ENCODE measurements at regions not wholly inside any gene's neighbourhood (a gene's known extent, or its start where the extent isn't known, plus 50 kb on each side); places are given as distances from the start of the nearest gene placed in this dataset.

DNA sequence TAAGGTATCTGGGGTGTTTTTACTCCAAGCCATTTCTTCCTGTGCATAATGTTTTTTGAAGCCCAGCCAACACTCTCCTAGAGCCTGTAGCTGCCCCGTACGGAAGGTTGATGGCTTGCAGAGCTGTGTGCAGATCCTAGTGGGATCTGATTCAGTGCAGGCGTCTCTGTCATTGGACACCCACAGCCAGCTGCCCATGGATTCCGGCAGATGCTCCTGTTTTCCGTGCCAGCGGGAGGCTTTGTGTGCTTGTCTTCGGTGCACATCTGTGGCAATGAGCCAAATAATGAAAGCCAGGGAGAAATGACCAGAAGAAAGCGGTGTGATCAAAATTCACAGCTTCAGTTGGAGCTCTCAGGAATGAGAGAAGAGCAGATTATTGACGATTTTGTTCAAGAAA lies 426.4 kb downstream of the TYW1 start:
- H2BK12ac ChIP-seq (ENCODE audit: low read length in 2 of 2) = no peak overlapping the region
- no peak overlapping the region for H2BK15ac ChIP-seq (ENCODE audit: low read depth, poor library complexity, severe bottlenecking)
- H2BK5ac ChIP-seq (ENCODE audit: low read depth, low read length, poor library complexity, severe bottlenecking) = no peak overlapping the region
- WGBS = 75% methylated on average over 9 of the region's 9 CpGs
- no peak overlapping the region for H3K9ac ChIP-seq (ENCODE audit: low read length)
- H3K23ac ChIP-seq (ENCODE audit: low read length in 2 of 2) = no peak overlapping the region
- H3K4me3 ChIP-seq (ENCODE audit: insufficient read depth in 1 of 2, low read depth in 1 of 2, low read length in 2 of 2) = no peak overlapping the region
- H3K27me3 ChIP-seq (ENCODE audit: control insufficient read depth in 1 of 2, insufficient read depth in 1 of 2, low read length in 2 of 2) = no peaks in the 10 kb centered on the region
- H3K27ac ChIP-seq (ENCODE audit: low read length, poor library complexity, severe bottlenecking) = no peak overlapping the region
- no peak overlapping the region for H2AFZ ChIP-seq (ENCODE audit: low read depth, low read length)
- no peaks in the 10 kb centered on the region for H3K79me1 ChIP-seq (replicated peaks; ENCODE audit: low read length, poor library complexity, severe bottlenecking)
- no peak overlapping the region for H3K4ac ChIP-seq (ENCODE audit: low read depth in 1 of 2, low read length in 2 of 2)
- no peak for DNase-seq
- H3K18ac ChIP-seq (ENCODE audit: low read depth in 1 of 2, low read length in 2 of 2) = no peak overlapping the region
- no peak overlapping the region for H3K4me2 ChIP-seq (ENCODE audit: low read length, poor library complexity, severe bottlenecking)
- H3K14ac ChIP-seq (ENCODE audit: low read length in 2 of 2) = no peak overlapping the region
- H3K4me1 ChIP-seq (ENCODE audit: control insufficient read depth, insufficient read depth, low read depth, low read length) = no peaks in the 10 kb centered on the region
- no peak overlapping the region for H2BK120ac ChIP-seq (ENCODE audit: low read depth, low read length)
- no peaks in the 10 kb centered on the region for H3K9me3 ChIP-seq (ENCODE audit: control insufficient read depth, low read length)
- H3K36me3 ChIP-seq (ENCODE audit: control insufficient read depth in 1 of 2, insufficient read depth in 2 of 2, low read depth in 1 of 2, low read length in 2 of 2) = no peaks in the 10 kb centered on the region
- H4K8ac ChIP-seq (ENCODE audit: low read length) = no peak overlapping the region
- no peak overlapping the region for H4K91ac ChIP-seq (ENCODE audit: low read length)
- no peak overlapping the region for H2AK5ac ChIP-seq (ENCODE audit: low read length, severe bottlenecking)

DNA sequence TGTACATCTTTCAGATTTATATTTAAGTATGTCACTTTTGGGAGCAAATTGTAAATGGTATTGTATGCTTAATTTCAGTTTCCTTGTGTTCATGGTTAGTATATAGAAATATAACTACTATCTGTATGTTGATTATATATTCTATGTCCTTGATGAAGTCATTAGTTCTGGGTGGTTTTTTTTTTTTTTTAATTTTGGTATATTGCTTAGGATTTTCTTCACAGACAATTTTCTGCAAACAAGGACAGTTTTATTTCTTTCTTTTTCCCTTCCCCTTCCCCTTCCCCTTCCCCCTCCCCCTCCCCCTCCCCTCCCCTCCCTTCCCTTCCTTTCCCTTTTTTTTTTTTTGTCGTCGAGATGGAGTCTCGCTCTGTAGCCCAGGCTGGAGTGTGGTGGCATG lies 430.0 kb downstream of the TYW1 start:
- WGBS = 86% methylated on average over 3 of the region's 3 CpGs
- H2AFZ ChIP-seq (ENCODE audit: low read depth, low read length) = no peak overlapping the region
- no peak overlapping the region for H2BK15ac ChIP-seq (ENCODE audit: low read depth, poor library complexity, severe bottlenecking)
- no peaks in the 10 kb centered on the region for H3K27me3 ChIP-seq (ENCODE audit: control insufficient read depth in 1 of 2, insufficient read depth in 1 of 2, low read length in 2 of 2)
- no peak overlapping the region for H3K27ac ChIP-seq (ENCODE audit: low read length, poor library complexity, severe bottlenecking)
- H2AK5ac ChIP-seq (ENCODE audit: low read length, severe bottlenecking) = no peak overlapping the region
- H3K4me1 ChIP-seq (ENCODE audit: control insufficient read depth, insufficient read depth, low read depth, low read length) = no peaks in the 10 kb centered on the region
- DNase-seq = no peak
- no peak overlapping the region for H4K8ac ChIP-seq (ENCODE audit: low read length)
- no peak overlapping the region for H3K9ac ChIP-seq (ENCODE audit: low read length)
- H3K18ac ChIP-seq (ENCODE audit: low read depth in 1 of 2, low read length in 2 of 2) = no peak overlapping the region
- no peak overlapping the region for H3K4me2 ChIP-seq (ENCODE audit: low read length, poor library complexity, severe bottlenecking)
- no peak overlapping the region for H3K4me3 ChIP-seq (ENCODE audit: insufficient read depth in 1 of 2, low read depth in 1 of 2, low read length in 2 of 2)
- no peak overlapping the region for H4K91ac ChIP-seq (ENCODE audit: low read length)
- no peaks in the 10 kb centered on the region for H3K79me1 ChIP-seq (replicated peaks; ENCODE audit: low read length, poor library complexity, severe bottlenecking)
- H3K4ac ChIP-seq (ENCODE audit: low read depth in 1 of 2, low read length in 2 of 2) = no peak overlapping the region
- H3K14ac ChIP-seq (ENCODE audit: low read length in 2 of 2) = no peak overlapping the region
- no peak overlapping the region for H2BK12ac ChIP-seq (ENCODE audit: low read length in 2 of 2)
- no peaks in the 10 kb centered on the region for H3K36me3 ChIP-seq (ENCODE audit: control insufficient read depth in 1 of 2, insufficient read depth in 2 of 2, low read depth in 1 of 2, low read length in 2 of 2)
- H2BK120ac ChIP-seq (ENCODE audit: low read depth, low read length) = no peak overlapping the region
- H3K23ac ChIP-seq (ENCODE audit: low read length in 2 of 2) = no peak overlapping the region
- H3K9me3 ChIP-seq (ENCODE audit: control insufficient read depth, low read length) = no peaks in the 10 kb centered on the region
- H2BK5ac ChIP-seq (ENCODE audit: low read depth, low read length, poor library complexity, severe bottlenecking) = no peak overlapping the region

DNA sequence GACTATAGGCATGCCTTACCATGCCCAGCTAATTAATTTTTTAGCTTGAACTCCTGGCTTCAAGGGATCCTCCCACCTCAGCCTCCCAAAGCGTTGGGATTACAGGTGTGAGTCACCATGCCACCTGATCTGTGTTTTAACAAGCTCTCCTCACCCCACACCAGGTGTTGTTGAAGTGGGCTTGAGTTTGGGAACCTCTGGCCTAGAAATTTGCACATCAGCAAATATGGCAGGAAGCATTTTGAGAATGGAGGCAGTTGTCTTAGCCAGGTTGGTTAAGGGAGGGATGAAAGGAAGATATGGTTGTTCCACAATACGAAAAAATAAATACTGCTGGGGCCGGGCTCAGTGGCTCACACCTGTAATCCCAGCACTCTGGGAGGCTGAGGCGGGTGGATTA lies 433.1 kb downstream of the TYW1 start:
- no peaks in the 10 kb centered on the region for H3K79me1 ChIP-seq (replicated peaks; ENCODE audit: low read length, poor library complexity, severe bottlenecking)
- no peaks in the 10 kb centered on the region for H3K36me3 ChIP-seq (ENCODE audit: control insufficient read depth in 1 of 2, insufficient read depth in 2 of 2, low read depth in 1 of 2, low read length in 2 of 2)
- H3K9me3 ChIP-seq (ENCODE audit: control insufficient read depth, low read length) = no peaks in the 10 kb centered on the region
- no peak overlapping the region for H3K27ac ChIP-seq (ENCODE audit: low read length, poor library complexity, severe bottlenecking)
- no peak overlapping the region for H3K23ac ChIP-seq (ENCODE audit: low read length in 2 of 2)
- H4K91ac ChIP-seq (ENCODE audit: low read length) = no peak overlapping the region
- H2AK5ac ChIP-seq (ENCODE audit: low read length, severe bottlenecking) = no peak overlapping the region
- no peak overlapping the region for H2BK120ac ChIP-seq (ENCODE audit: low read depth, low read length)
- H3K9ac ChIP-seq (ENCODE audit: low read length) = no peak overlapping the region
- no peaks in the 10 kb centered on the region for H3K27me3 ChIP-seq (ENCODE audit: control insufficient read depth in 1 of 2, insufficient read depth in 1 of 2, low read length in 2 of 2)
- H4K8ac ChIP-seq (ENCODE audit: low read length) = no peak overlapping the region
- no peak overlapping the region for H3K4me2 ChIP-seq (ENCODE audit: low read length, poor library complexity, severe bottlenecking)
- no peak overlapping the region for H3K4ac ChIP-seq (ENCODE audit: low read depth in 1 of 2, low read length in 2 of 2)
- H3K18ac ChIP-seq (ENCODE audit: low read depth in 1 of 2, low read length in 2 of 2) = no peak overlapping the region
- DNase-seq = no peak
- no peak overlapping the region for H2BK15ac ChIP-seq (ENCODE audit: low read depth, poor library complexity, severe bottlenecking)
- 51% methylated on average over 3 of the region's 4 CpGs for WGBS
- no peaks in the 10 kb centered on the region for H3K4me1 ChIP-seq (ENCODE audit: control insufficient read depth, insufficient read depth, low read depth, low read length)
- no peak overlapping the region for H2AFZ ChIP-seq (ENCODE audit: low read depth, low read length)
- no peak overlapping the region for H2BK12ac ChIP-seq (ENCODE audit: low read length in 2 of 2)
- no peak overlapping the region for H3K14ac ChIP-seq (ENCODE audit: low read length in 2 of 2)
- H2BK5ac ChIP-seq (ENCODE audit: low read depth, low read length, poor library complexity, severe bottlenecking) = no peak overlapping the region
- H3K4me3 ChIP-seq (ENCODE audit: insufficient read depth in 1 of 2, low read depth in 1 of 2, low read length in 2 of 2) = no peak overlapping the region

GRCh38 chr7:67432536-67433234 lies 436.1 kb downstream of the TYW1 start:
- Histone ChIP-seq H3K27ac (ENCODE audit: low read length, poor library complexity, severe bottlenecking) (no peak overlapping the region), H2BK15ac (ENCODE audit: low read depth, poor library complexity, severe bottlenecking) (no peak overlapping the region), H3K9me3 (ENCODE audit: control insufficient read depth, low read length) (no peaks in the 10 kb centered on the region), H3K4me1 (ENCODE audit: control insufficient read depth, insufficient read depth, low read depth, low read length) (no peaks in the 10 kb centered on the region), H4K91ac (ENCODE audit: low read length) (no peak overlapping the region), H3K27me3 (ENCODE audit: control insufficient read depth in 1 of 2, insufficient read depth in 1 of 2, low read length in 2 of 2) (no peaks in the 10 kb centered on the region), H3K4me3 (ENCODE audit: insufficient read depth in 1 of 2, low read depth in 1 of 2, low read length in 2 of 2) (no peak overlapping the region), H4K8ac (ENCODE audit: low read length) (no peak overlapping the region), H3K9ac (ENCODE audit: low read length) (no peak overlapping the region), H2BK120ac (ENCODE audit: low read depth, low read length) (no peak overlapping the region), H3K79me1 (replicated peaks; ENCODE audit: low read length, poor library complexity, severe bottlenecking) (no peaks in the 10 kb centered on the region), H2AK5ac (ENCODE audit: low read length, severe bottlenecking) (no peak overlapping the region), H2AFZ (ENCODE audit: low read depth, low read length) (no peak overlapping the region), H2BK12ac (ENCODE audit: low read length in 2 of 2) (no peak overlapping the region), H3K4me2 (ENCODE audit: low read length, poor library complexity, severe bottlenecking) (no peak overlapping the region), H3K18ac (ENCODE audit: low read depth in 1 of 2, low read length in 2 of 2) (no peak overlapping the region), H3K36me3 (ENCODE audit: control insufficient read depth in 1 of 2, insufficient read depth in 2 of 2, low read depth in 1 of 2, low read length in 2 of 2) (no peaks in the 10 kb centered on the region), H2BK5ac (ENCODE audit: low read depth, low read length, poor library complexity, severe bottlenecking) (no peak overlapping the region), H3K14ac (ENCODE audit: low read length in 2 of 2) (no peak overlapping the region), H3K23ac (ENCODE audit: low read length in 2 of 2) (no peak overlapping the region), H3K4ac (ENCODE audit: low read depth in 1 of 2, low read length in 2 of 2) (no peak overlapping the region)
- WGBS = 53% methylated on average over 6 of the region's 10 CpGs
- DNase-seq = no peak
